Thoracic aorta (tissue), 2 donors: ENCODE measurements at regions not wholly inside any gene's neighbourhood (a gene's known extent, or its start where the extent isn't known, plus 50 kb on each side); places are given as distances from the start of the nearest gene placed in this dataset.

ENCODE experiments used
- ATAC-seq: fragments of 150-250 bp; one replicate; pipeline ENCODE4 v1.8.0; 2017; ENCODE audit warnings: low read depth; ENCODE audit not compliant: insufficient number of reproducible peaks, low FRiP score
- DNase-seq: peaks from one replicate; pipeline ENCODE4 v3.0.0-alpha.2; 2020; ENCODE audit warnings: low spot score
- H3K27ac ChIP-seq, 2 donors: fragments of 200-600 bp; sonication (generic); 1 replicate in 1 of 2; 2 replicates in 1 of 2; pipeline ENCODE4 v1.5.1; 2016; ENCODE audit warnings: mild to moderate bottlenecking in 2 of 2, moderate library complexity in 2 of 2
- H3K27me3 ChIP-seq: fragments of 200-600 bp; sonication (generic); replicated peaks from 2 replicates; pipeline ENCODE4 v1.6.0; 2016; ENCODE audit warnings: mild to moderate bottlenecking; ENCODE audit not compliant: insufficient read depth
- H3K36me3 ChIP-seq: fragments of 200-600 bp; sonication (generic); one replicate; pipeline ENCODE4 v1.5.1; 2016
- H3K4me1 ChIP-seq, 2 donors: fragments of 200-600 bp; sonication (generic); 1 replicate in 1 of 2; 2 replicates in 1 of 2; pipeline versions ENCODE4 v1.5.1 to v1.6.0; 2016; ENCODE audit warnings: low read depth in 2 of 2, mild to moderate bottlenecking in 1 of 2; ENCODE audit not compliant: control insufficient read depth in 1 of 2
- H3K4me3 ChIP-seq: fragments of 200-600 bp; sonication (generic); 2 replicates; pipeline ENCODE4 v1.5.1; 2016; ENCODE audit warnings: mild to moderate bottlenecking
- H3K9me3 ChIP-seq: fragments of 200-600 bp; sonication (generic); 2 replicates; pipeline ENCODE4 v1.5.1; 2016
- CTCF ChIP-seq: fragments of 200-600 bp; sonication (generic); IDR thresholded peaks from one replicate; pipeline ENCODE4 v1.5.1; 2019; ENCODE audit warnings: antibody characterized with exemption

GRCh38 chr1:109814993-109815786 lies 51.5 kb upstream of the EPS8L3 start:
- Histone ChIP-seq H3K9me3 (no peaks in the 10 kb centered on the region), H3K36me3 (no peaks in the 10 kb centered on the region), H3K4me3 (no peak overlapping the region), H3K27me3 (no peaks in the 10 kb centered on the region), H3K27ac (peak overlapping the region in 1 of 2 donors; percentile 80), H3K4me1 (peaks cover 11 to 29% of the 10 kb centered on the region in 2 donors)
- no peak for TF ChIP-seq CTCF
- ATAC-seq (no peak), DNase-seq (no peak)

- H3K36me3 ChIP-seq: no peaks in the 10 kb centered on the region
- no peak for TF ChIP-seq CTCF
- no peaks in the 10 kb centered on the region for H3K27me3 ChIP-seq
- H3K27ac ChIP-seq: no peak overlapping the region
- DNase-seq (no peak), ATAC-seq (no peak)
- H3K4me1 ChIP-seq: peaks cover 11 to 29% of the 10 kb centered on the region in 2 donors
- H3K9me3 ChIP-seq: no peaks in the 10 kb centered on the region
- no peak overlapping the region for H3K4me3 ChIP-seq
Measured at GRCh38 chr1:109814223-109814622, 50.5 kb upstream of the EPS8L3 start.
